H9 (cell line): ENCODE measurements at regions not wholly inside any gene's neighbourhood (a gene's known extent, or its start where the extent isn't known, plus 50 kb on each side); places are given as distances from the start of the nearest gene placed in this dataset.

ENCODE experiments used
- DNase-seq: peaks from one replicate; pipeline ENCODE4 v3.0.0-alpha.2; 2017
- H2AFZ ChIP-seq: one replicate; pipeline ENCODE4 v1.6.1; 2013; ENCODE audit warnings: mild to moderate bottlenecking, low read length, control low read depth, moderate library complexity
- H2AK5ac ChIP-seq: 2 replicates; pipeline ENCODE4 v1.6.1; 2013; ENCODE audit warnings: low read length, control low read depth, mixed read lengths; ENCODE audit not compliant: insufficient read length
- H2BK120ac ChIP-seq: one replicate; pipeline ENCODE4 v1.6.1; 2013; ENCODE audit warnings: low read depth, mild to moderate bottlenecking, low read length, control low read depth, inconsistent platforms; ENCODE audit not compliant: poor library complexity, severe bottlenecking
- H2BK12ac ChIP-seq: 2 replicates; pipeline ENCODE4 v1.6.1; 2013; ENCODE audit warnings: low read length, control low read depth, mixed read lengths, low read depth; ENCODE audit not compliant: insufficient read length
- H2BK15ac ChIP-seq: 2 replicates; pipeline ENCODE4 v1.6.1; 2013; ENCODE audit warnings: low read depth, low read length, control low read depth
- H2BK20ac ChIP-seq: one replicate; pipeline ENCODE4 v1.6.1; 2013; ENCODE audit warnings: low read depth, mild to moderate bottlenecking, low read length, control low read depth, inconsistent platforms; ENCODE audit not compliant: poor library complexity, severe bottlenecking
- H2BK5ac ChIP-seq: 2 replicates; pipeline ENCODE4 v1.6.1; 2013; ENCODE audit warnings: low read length, control low read depth, mixed read lengths; ENCODE audit not compliant: insufficient read length
- H3K14ac ChIP-seq: 2 replicates; pipeline ENCODE4 v1.6.1; 2013; ENCODE audit warnings: low read length, control low read depth; ENCODE audit not compliant: insufficient read depth
- H3K18ac ChIP-seq: 2 replicates; pipeline ENCODE4 v1.6.1; 2013; ENCODE audit warnings: low read depth, mild to moderate bottlenecking, mixed read lengths, low read length, control low read depth; ENCODE audit not compliant: insufficient read length
- H3K23ac ChIP-seq: 2 replicates; pipeline ENCODE4 v1.6.1; 2013; ENCODE audit warnings: low read length, control low read depth, mixed read lengths, low read depth; ENCODE audit not compliant: insufficient read length
- H3K23me2 ChIP-seq: 2 replicates; pipeline ENCODE4 v1.6.1; 2013; ENCODE audit warnings: low read depth, mild to moderate bottlenecking, mixed read lengths, low read length, control low read depth; ENCODE audit not compliant: insufficient read length, poor library complexity, severe bottlenecking
- H3K27ac ChIP-seq: 2 replicates; pipeline ENCODE4 v1.5.1; 2013; ENCODE audit warnings: low read length, control low read depth, mixed read lengths, low read depth; ENCODE audit not compliant: insufficient read length
- H3K27me3 ChIP-seq: 2 replicates; pipeline ENCODE4 v1.6.1; 2013; ENCODE audit warnings: low read length, control low read depth, inconsistent platforms; ENCODE audit not compliant: insufficient read depth
- H3K4ac ChIP-seq: 2 replicates; pipeline ENCODE4 v1.6.1; 2013; ENCODE audit warnings: low read depth, mild to moderate bottlenecking, control low read depth, inconsistent platforms, low read length, moderate library complexity
- H3K4me1 ChIP-seq: 2 replicates; pipeline ENCODE4 v1.6.1; 2013; ENCODE audit warnings: low read length, control low read depth, inconsistent platforms; ENCODE audit not compliant: insufficient read depth
- H3K4me2 ChIP-seq: 2 replicates; pipeline ENCODE4 v1.6.1; 2013; ENCODE audit warnings: low read length, control low read depth, mixed read lengths; ENCODE audit not compliant: insufficient read length, insufficient read depth
- H3K56ac ChIP-seq: 2 replicates; pipeline ENCODE4 v1.6.1; 2013; ENCODE audit warnings: low read depth, mild to moderate bottlenecking, mixed read lengths, low read length, control low read depth; ENCODE audit not compliant: insufficient read length
- H3K79me1 ChIP-seq: 2 replicates; pipeline ENCODE4 v1.6.1; 2013; ENCODE audit warnings: low read depth, mild to moderate bottlenecking, moderate library complexity, low read length, control low read depth, inconsistent platforms; ENCODE audit not compliant: insufficient read depth, poor library complexity, severe bottlenecking
- H3K79me2 ChIP-seq: 2 replicates; pipeline ENCODE4 v1.6.1; 2013; ENCODE audit warnings: low read length, control low read depth, inconsistent platforms; ENCODE audit not compliant: insufficient read depth
- H3K9ac ChIP-seq: 2 replicates; pipeline ENCODE4 v1.6.1; 2013; ENCODE audit warnings: low read length, control low read depth, mixed read lengths; ENCODE audit not compliant: insufficient read length; ENCODE audit errors: extremely low read depth
- H3K9me3 ChIP-seq: one replicate; pipeline ENCODE4 v1.6.1; 2013; ENCODE audit warnings: low read depth, low read length, inconsistent platforms; ENCODE audit not compliant: control insufficient read depth
- H3T11ph ChIP-seq: one replicate; pipeline ENCODE4 v1.6.1; 2013; ENCODE audit warnings: mild to moderate bottlenecking, low read length, control low read depth, inconsistent platforms
- H4K20me1 ChIP-seq: one replicate; pipeline ENCODE4 v1.6.1; 2013; ENCODE audit not compliant: control insufficient read depth, insufficient read length, insufficient read depth
- H4K5ac ChIP-seq: 2 replicates; pipeline ENCODE4 v1.6.1; 2013; ENCODE audit warnings: low read depth, mild to moderate bottlenecking, mixed read lengths, low read length, control low read depth; ENCODE audit not compliant: insufficient read length
- H4K8ac ChIP-seq: replicated peaks from 2 replicates; pipeline ENCODE4 v1.6.1; 2013; ENCODE audit warnings: low read length, control low read depth, mixed read lengths, low read depth; ENCODE audit not compliant: insufficient read length
- H4K91ac ChIP-seq: 2 replicates; pipeline ENCODE4 v1.6.1; 2013; ENCODE audit warnings: low read depth, mild to moderate bottlenecking, moderate library complexity, mixed read lengths, low read length, control low read depth; ENCODE audit not compliant: insufficient read length
- H3K27ac Mint-ChIP-seq, 3 experiments: 2 replicates in 2 of 3; 3 replicates in 1 of 3; pipeline ENCODE4 v1.8.0; 2020 to 2021; ENCODE audit warnings: mixed read lengths in 3 of 3, mild to moderate bottlenecking in 1 of 3, moderate library complexity in 1 of 3
- H3K27me3 Mint-ChIP-seq: 2 replicates; pipeline ENCODE4 v1.8.0; 2021; ENCODE audit warnings: low read depth, mild to moderate bottlenecking, moderate library complexity, mixed read lengths
- H3K36me3 Mint-ChIP-seq, 3 experiments: 2 replicates in 2 of 3; 3 replicates in 1 of 3; pipeline ENCODE4 v1.8.0; 2020 to 2021; ENCODE audit warnings: low read depth in 3 of 3, mixed read lengths in 3 of 3; ENCODE audit not compliant: insufficient read depth in 1 of 3
- H3K4me1 Mint-ChIP-seq, 2 experiments: 2 replicates each; pipeline ENCODE4 v1.8.0; 2020; ENCODE audit warnings: mixed read lengths in 2 of 2
- H3K4me3 Mint-ChIP-seq, 2 experiments: 2 replicates in 1 of 2; 3 replicates in 1 of 2; pipeline ENCODE4 v1.8.0; 2020 to 2021; ENCODE audit warnings: mild to moderate bottlenecking in 2 of 2, mixed read lengths in 2 of 2, moderate library complexity in 1 of 2
- H3K9me3 Mint-ChIP-seq, 2 experiments: 2 replicates in 1 of 2; 3 replicates in 1 of 2; pipeline ENCODE4 v1.8.0; 2020; ENCODE audit warnings: mild to moderate bottlenecking in 2 of 2, mixed read lengths in 2 of 2, moderate library complexity in 1 of 2
- WGBS: extraction: QIAGEN DNeasy Blood & Tissue Kit; methylation state at CpG from one replicate; pipeline ENCODE4 v1.1.7; 2013; ENCODE audit warnings: missing lambda C conversion rate, low lambda C conversion rate, mixed read lengths; ENCODE audit not compliant: insufficient read length; ENCODE audit errors: extremely low coverage; 5-methylcytosine and 5-hydroxymethylcytosine counted together
- TF ChIP-seq, protein P1 (sequence below): fragments of 200-600 bp; sonication (generic); conservative IDR thresholded peaks from 3 replicates; pipeline ENCODE4 v1.8.0; 2021; ENCODE audit warnings: antibody characterized with exemption, mild to moderate bottlenecking

DNA sequence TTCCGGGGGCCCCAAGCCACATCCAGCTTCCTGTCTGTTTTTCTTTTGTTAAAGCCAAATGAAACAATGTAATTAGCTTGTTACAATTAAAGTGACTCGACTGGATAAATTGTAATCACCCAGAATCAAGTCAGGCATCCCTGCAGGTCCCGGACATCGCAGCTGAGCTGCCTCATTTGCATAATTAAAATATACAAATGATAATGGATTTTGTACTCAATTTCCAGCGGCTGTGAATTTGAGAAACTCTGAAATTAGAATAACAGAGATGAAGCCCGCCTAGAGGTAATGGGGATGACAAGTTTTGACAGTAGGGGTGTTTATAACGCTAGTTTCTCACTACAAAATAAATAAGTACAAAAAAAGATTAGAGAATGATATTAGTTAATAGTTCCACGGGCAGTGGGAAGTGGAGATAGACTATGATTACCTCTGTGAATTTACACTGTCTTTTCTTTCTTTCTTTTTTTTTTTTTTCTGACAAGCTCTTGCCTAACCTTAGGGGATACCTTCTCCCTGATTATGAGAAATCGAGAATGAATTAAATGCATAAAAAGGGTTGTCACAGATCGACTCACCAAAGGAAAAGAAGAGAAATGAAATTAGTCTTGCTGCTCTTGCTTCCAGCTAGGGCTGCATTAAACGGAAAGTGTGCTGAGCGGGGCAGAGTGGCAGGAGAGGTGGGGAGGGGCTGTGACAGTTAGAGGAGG lies 82.6 kb upstream of the SKOR2 start:
- no peak overlapping the region; a peak in 1 of 7 replicates for H3K27ac Mint-ChIP-seq
- Histone ChIP-seq H3K9me3 (no peaks in the 10 kb centered on the region), H3K4me2 (no peak overlapping the region), H4K91ac (no peak overlapping the region), H2BK120ac (no peak overlapping the region), H4K5ac (no peak overlapping the region), H3T11ph (no peak overlapping the region), H3K79me2 (no peaks in the 10 kb centered on the region), H3K9ac (no peak overlapping the region), H3K27me3 (0 out of 2 replicates have a peak, but pooled peaks cover 2% of the 10 kb centered on the region), H3K23ac (no peak overlapping the region), H3K14ac (no peak overlapping the region; the same call in 1 of the 2 replicates), H2BK12ac (no peak overlapping the region), H3K4me1 (no peaks in the 10 kb centered on the region), H3K23me2 (no peaks in the 10 kb centered on the region), H3K18ac (no peak overlapping the region), H4K20me1 (no peaks in the 10 kb centered on the region), H3K4ac (no peak overlapping the region), H2AK5ac (no peak overlapping the region), H2BK20ac (no peak overlapping the region), H4K8ac (no peak overlapping the region), H3K27ac (no peak overlapping the region), H2AFZ (no peak overlapping the region), H2BK15ac (no peak overlapping the region), H2BK5ac (no peak overlapping the region), H3K79me1 (no peaks in the 10 kb centered on the region), H3K56ac (no peak overlapping the region)
- peaks cover 11% of the 10 kb centered on the region for H3K27me3 Mint-ChIP-seq
- no CpG with 5 or more reads among the region's 12 CpGs for WGBS
- H3K9me3 Mint-ChIP-seq: no peaks in the 10 kb centered on the region
- H3K36me3 Mint-ChIP-seq: no peaks in the 10 kb centered on the region
- H3K4me1 Mint-ChIP-seq: peaks cover 0 to 3% of the 10 kb centered on the region in 2 experiments; a peak in 1 of 4 replicates
- no peak for DNase-seq
- no peak overlapping the region for H3K4me3 Mint-ChIP-seq
- TF ChIP-seq, protein P1, sequence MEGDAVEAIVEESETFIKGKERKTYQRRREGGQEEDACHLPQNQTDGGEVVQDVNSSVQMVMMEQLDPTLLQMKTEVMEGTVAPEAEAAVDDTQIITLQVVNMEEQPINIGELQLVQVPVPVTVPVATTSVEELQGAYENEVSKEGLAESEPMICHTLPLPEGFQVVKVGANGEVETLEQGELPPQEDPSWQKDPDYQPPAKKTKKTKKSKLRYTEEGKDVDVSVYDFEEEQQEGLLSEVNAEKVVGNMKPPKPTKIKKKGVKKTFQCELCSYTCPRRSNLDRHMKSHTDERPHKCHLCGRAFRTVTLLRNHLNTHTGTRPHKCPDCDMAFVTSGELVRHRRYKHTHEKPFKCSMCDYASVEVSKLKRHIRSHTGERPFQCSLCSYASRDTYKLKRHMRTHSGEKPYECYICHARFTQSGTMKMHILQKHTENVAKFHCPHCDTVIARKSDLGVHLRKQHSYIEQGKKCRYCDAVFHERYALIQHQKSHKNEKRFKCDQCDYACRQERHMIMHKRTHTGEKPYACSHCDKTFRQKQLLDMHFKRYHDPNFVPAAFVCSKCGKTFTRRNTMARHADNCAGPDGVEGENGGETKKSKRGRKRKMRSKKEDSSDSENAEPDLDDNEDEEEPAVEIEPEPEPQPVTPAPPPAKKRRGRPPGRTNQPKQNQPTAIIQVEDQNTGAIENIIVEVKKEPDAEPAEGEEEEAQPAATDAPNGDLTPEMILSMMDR: no peak
